Left lung (tissue), 4 donors: ENCODE measurements at regions not wholly inside any gene's neighbourhood (a gene's known extent, or its start where the extent isn't known, plus 50 kb on each side); places are given as distances from the start of the nearest gene placed in this dataset.

ENCODE experiments used
- ATAC-seq: fragments of 200-7000 bp; cut with Tn5 transposase; one replicate; pipeline ENCODE4 v1.9.1; 2020; ENCODE audit warnings: moderate library complexity
- DNase-seq, 4 donors: peaks; one replicate each; pipeline ENCODE4 v3.0.0-alpha.2; 2013 to 2020
- H3K27ac ChIP-seq, 2 donors: fragments of 200-600 bp; sonication (generic) in 1 of 2; one replicate each; pipeline versions ENCODE4 v1.5.0 to v1.8.0; 2020 to 2021
- H3K27me3 ChIP-seq, 2 donors: fragments of 200-600 bp; sonication (generic) in 1 of 2; one replicate each; pipeline versions ENCODE4 v1.5.0 to v1.8.0; 2020 to 2021
- H3K36me3 ChIP-seq, 2 donors: fragments of 200-600 bp; sonication (generic) in 1 of 2; one replicate each; pipeline versions ENCODE4 v1.5.0 to v1.8.0; 2020 to 2021
- H3K4me1 ChIP-seq, 2 donors: fragments of 200-600 bp; one replicate each; pipeline ENCODE4 v1.8.0; 2021
- H3K4me3 ChIP-seq, 2 donors: fragments of 200-600 bp; sonication (generic) in 1 of 2; one replicate each; pipeline versions ENCODE4 v1.5.0 to v1.8.0; 2020 to 2021; ENCODE audit warnings: mild to moderate bottlenecking in 1 of 2
- H3K9me3 ChIP-seq, 2 donors: fragments of 200-600 bp; sonication (generic) in 1 of 2; one replicate each; pipeline versions ENCODE4 v1.5.0 to v1.8.0; 2020 to 2021
- intact Hi-C, 2 donors: fragments of 100-400 bp; cut with DNase I; formaldehyde crosslinking; loops; one replicate each; pipeline versions ENCODE4 v1.11.2 to v1.14.2; 2022
- TF ChIP-seq, protein P1 (sequence below), 2 donors: fragments of 200-600 bp; sonication (generic) in 1 of 2; IDR thresholded peaks; one replicate each; pipeline versions ENCODE4 v1.5.0 to v1.8.0; 2021; ENCODE audit warnings: antibody characterized with exemption in 2 of 2
- donor health status: DM: no; HTN: yes; CAD: no.
- donor health status: DM: no; HTN: no; CAD: no.

DNA sequence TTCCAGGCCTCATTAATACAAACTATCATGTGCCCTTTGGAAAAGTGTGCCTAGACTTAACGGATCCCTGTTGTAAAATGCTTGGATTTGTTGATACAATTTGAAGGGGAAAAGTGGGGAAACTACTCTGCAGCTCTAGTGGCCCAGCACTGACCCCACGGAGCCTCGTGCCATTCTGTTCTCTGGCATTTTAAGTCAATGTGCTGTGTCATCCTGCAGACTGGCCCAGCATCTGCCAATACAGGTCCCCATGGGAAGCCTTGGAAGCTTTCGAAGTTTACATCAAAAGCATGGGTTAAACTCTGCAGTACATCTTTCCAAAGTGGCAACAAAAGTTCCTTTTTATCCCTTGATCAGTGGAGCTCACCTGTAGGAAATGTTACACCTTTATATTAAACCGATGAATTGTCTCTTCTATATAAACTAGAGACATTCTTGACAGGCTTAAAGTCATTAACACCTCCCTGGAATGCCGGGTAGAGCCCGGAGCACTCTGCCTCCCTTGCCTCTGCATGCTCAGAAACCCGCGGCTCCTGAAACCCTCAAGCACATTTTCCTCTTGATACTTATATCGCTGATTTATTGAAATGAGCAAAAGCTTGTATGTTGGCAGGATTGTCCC, 596.0 kb upstream of the ADAMTS16 start:
- ATAC-seq (no peak), DNase-seq (no peak)
- Histone ChIP-seq H3K9me3 (no peaks in the 10 kb centered on the region), H3K27ac (no peak overlapping the region), H3K36me3 (no peaks in the 10 kb centered on the region), H3K4me3 (no peak overlapping the region), H3K27me3 (no peaks in the 10 kb centered on the region), H3K4me1 (no peaks in the 10 kb centered on the region)
- TF ChIP-seq, protein P1, sequence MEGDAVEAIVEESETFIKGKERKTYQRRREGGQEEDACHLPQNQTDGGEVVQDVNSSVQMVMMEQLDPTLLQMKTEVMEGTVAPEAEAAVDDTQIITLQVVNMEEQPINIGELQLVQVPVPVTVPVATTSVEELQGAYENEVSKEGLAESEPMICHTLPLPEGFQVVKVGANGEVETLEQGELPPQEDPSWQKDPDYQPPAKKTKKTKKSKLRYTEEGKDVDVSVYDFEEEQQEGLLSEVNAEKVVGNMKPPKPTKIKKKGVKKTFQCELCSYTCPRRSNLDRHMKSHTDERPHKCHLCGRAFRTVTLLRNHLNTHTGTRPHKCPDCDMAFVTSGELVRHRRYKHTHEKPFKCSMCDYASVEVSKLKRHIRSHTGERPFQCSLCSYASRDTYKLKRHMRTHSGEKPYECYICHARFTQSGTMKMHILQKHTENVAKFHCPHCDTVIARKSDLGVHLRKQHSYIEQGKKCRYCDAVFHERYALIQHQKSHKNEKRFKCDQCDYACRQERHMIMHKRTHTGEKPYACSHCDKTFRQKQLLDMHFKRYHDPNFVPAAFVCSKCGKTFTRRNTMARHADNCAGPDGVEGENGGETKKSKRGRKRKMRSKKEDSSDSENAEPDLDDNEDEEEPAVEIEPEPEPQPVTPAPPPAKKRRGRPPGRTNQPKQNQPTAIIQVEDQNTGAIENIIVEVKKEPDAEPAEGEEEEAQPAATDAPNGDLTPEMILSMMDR (IDR thresholded peaks at IDR 0.05): no peak
- intact Hi-C loops: no loop called here

DNA sequence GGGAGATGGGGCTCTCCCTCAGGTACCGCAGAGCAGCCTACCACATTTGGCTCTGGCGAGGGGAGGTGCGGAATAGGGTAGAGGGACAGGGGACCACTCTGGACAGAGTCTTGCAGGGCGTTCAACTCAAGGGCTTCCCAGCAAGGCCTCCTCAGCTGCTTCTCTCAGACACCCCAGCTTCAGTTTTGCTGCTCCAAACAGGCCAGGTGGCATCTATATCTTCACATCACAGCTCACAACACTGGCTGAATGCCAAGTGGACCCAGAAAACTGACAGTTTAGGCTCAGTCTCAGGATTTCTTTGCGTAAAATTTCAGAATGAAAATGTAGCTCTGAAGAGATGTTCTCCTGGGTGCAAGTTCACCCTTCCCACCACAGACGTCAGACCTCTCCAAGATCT, 592.6 kb upstream of the ADAMTS16 start:
- TF ChIP-seq, protein P1 (IDR thresholded peaks at IDR 0.05): no peak
- intact Hi-C loops: no loop called here
- Histone ChIP-seq H3K9me3 (no peaks in the 10 kb centered on the region), H3K4me3 (no peak overlapping the region), H3K27me3 (no peaks in the 10 kb centered on the region), H3K36me3 (no peaks in the 10 kb centered on the region), H3K27ac (no peak overlapping the region), H3K4me1 (no peaks in the 10 kb centered on the region)
- ATAC-seq: no peak
- no peak for DNase-seq

DNA sequence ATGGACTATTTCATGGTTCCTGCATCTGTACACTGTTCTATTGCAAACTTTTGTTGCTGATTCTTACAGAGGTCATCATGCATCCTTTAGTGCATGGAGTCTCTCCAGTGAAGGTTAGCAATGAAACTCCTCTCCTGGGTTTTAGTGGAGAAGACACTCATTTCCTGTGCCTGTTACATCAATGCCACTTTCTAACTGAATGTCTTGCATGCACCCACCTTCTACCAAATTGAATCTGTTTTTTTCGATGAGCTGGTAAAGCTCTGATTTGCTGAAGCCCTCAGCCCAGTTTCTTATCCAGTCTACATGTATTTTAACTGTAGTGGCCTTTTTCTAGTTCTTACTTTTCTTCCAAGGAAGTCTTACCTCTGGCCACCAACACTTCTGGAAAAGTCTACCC, 591.8 kb upstream of the ADAMTS16 start:
- intact Hi-C loops: no loop called here
- Histone ChIP-seq H3K4me3 (no peak overlapping the region), H3K9me3 (no peaks in the 10 kb centered on the region), H3K4me1 (no peaks in the 10 kb centered on the region), H3K27ac (no peak overlapping the region), H3K27me3 (no peaks in the 10 kb centered on the region), H3K36me3 (no peaks in the 10 kb centered on the region)
- no peak for ATAC-seq
- DNase-seq: no peak
- TF ChIP-seq, protein P1 (IDR thresholded peaks at IDR 0.05): no peak

DNA sequence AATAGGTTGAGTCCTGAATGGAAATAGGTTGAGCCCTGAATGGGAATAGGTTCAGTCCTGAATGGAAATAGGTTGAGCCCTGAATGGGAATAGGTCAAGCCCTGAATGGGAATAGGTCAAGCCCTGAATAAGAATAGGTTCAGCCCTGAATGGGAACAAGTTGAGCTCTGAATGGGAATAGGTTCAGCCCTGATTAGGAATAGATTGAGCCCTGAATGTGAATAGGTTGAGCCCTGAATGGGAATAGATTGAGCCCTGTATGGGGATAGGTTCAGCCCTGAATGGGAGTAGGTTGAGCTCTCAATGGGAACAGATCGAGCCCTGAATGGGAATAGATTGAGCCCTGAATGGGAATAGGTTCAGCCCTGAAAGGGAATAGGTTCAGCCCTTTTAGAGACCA, 590.8 kb upstream of the ADAMTS16 start:
- ATAC-seq: no peak
- DNase-seq: no peak

DNA sequence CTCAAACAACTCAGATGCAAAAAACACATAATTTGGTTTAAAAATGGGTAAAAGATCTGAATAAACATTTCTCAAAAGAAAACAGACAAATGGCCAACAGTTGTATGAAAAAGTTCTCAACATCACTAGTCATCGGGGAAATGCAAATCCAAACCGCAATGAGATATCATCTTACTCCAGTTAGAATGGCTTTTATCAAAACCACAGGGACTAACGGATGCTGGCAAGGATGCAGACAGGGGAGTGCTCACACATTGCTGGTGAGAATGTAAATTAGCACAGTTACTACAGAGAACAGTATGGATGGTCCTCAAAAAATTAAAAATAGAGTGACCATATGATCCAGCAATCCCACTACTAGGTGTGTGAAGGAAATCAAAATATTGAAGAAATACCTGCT, 589.1 kb upstream of the ADAMTS16 start:
- DNase-seq (no peak), ATAC-seq (no peak)
- no peaks in the 10 kb centered on the region for H3K9me3 ChIP-seq
- H3K4me1 ChIP-seq: no peaks in the 10 kb centered on the region
- H3K4me3 ChIP-seq: no peak overlapping the region
- no peaks in the 10 kb centered on the region for H3K27me3 ChIP-seq
- H3K36me3 ChIP-seq: no peaks in the 10 kb centered on the region
- intact Hi-C loops: no loop called here
- TF ChIP-seq, protein P1 (IDR thresholded peaks at IDR 0.05): no peak
- H3K27ac ChIP-seq: no peak overlapping the region

More for the DNA sequence above, 590.8 kb upstream of the ADAMTS16 start:
- no peak overlapping the region for H3K4me3 ChIP-seq
- H3K27ac ChIP-seq: no peak overlapping the region
- H3K4me1 ChIP-seq: no peaks in the 10 kb centered on the region
- TF ChIP-seq, protein P1 (IDR thresholded peaks at IDR 0.05): no peak
- H3K27me3 ChIP-seq: no peaks in the 10 kb centered on the region
- intact Hi-C loops: no loop called here
- no peaks in the 10 kb centered on the region for H3K36me3 ChIP-seq
- H3K9me3 ChIP-seq: no peaks in the 10 kb centered on the region
